ENCODE measurements at regions not wholly inside any gene's neighbourhood (a gene's known extent, or its start where the extent isn't known, plus 50 kb on each side); places are given as distances from the start of the nearest gene placed in this dataset.

DNA sequence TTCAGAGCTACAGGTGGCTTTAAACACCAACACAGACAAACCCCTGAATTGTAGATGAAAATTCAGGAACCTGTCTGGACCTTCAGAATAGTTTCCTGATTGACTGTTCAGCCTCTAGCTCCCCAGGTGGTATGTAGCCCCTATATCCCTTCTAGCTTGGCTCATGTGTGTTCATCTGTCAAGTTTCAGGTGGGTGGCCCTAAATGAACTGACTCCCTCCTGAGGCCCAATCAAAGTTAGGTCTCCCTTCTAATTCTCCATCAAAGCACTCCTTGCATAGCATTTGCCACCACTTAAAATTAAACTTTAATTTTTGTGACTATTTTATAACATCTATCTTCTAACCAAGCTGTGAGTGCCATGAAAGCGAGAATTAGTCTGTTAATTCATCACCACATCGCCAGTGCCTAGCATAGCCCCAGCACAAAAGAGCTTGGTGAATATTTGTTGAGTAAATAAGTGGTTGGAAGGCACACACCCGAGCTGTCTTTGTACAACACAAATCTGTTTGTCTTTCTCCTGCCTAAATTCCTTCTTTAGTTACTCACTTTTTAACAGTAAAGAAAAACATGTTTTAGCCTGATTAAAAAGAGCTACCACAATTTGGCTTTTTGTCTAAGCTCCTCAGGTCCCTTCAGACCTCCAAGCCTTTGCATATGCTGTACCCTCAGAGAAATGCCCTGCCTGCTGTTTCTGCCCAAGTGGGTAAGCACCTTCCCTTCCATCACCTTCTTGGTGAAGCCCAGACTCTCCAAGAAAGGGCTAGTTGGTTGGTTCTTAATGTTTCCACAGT lies 138.1 kb upstream of the HMHB1 start:
- no peak for DNase-seq
- H3K4me1 Mint-ChIP-seq (ENCODE audit: low read depth), result peaks cover 12% of the 10 kb centered on the region
- peaks cover 11% of the 10 kb centered on the region for H3K9me3 Mint-ChIP-seq
- H3K4me3 Mint-ChIP-seq, result no peak overlapping the region
- no peaks in the 10 kb centered on the region for H3K36me3 Mint-ChIP-seq (ENCODE audit: insufficient read depth)
- no peak for ATAC-seq
- peaks cover 2% of the 10 kb centered on the region for H3K27me3 Mint-ChIP-seq (ENCODE audit: low read depth)

- ATAC-seq (no peak), DNase-seq (no peak)
- Mint-ChIP-seq H3K36me3 (ENCODE audit: insufficient read depth) (no peaks in the 10 kb centered on the region), H3K4me3 (no peak overlapping the region), H3K27me3 (ENCODE audit: low read depth) (peaks cover 2% of the 10 kb centered on the region), H3K4me1 (ENCODE audit: low read depth) (peaks cover 1% of the 10 kb centered on the region), H3K9me3 (peaks cover 11% of the 10 kb centered on the region)
Observed at GRCh38 chr5:143672806-143673205, 139.2 kb upstream of the HMHB1 start.

DNA sequence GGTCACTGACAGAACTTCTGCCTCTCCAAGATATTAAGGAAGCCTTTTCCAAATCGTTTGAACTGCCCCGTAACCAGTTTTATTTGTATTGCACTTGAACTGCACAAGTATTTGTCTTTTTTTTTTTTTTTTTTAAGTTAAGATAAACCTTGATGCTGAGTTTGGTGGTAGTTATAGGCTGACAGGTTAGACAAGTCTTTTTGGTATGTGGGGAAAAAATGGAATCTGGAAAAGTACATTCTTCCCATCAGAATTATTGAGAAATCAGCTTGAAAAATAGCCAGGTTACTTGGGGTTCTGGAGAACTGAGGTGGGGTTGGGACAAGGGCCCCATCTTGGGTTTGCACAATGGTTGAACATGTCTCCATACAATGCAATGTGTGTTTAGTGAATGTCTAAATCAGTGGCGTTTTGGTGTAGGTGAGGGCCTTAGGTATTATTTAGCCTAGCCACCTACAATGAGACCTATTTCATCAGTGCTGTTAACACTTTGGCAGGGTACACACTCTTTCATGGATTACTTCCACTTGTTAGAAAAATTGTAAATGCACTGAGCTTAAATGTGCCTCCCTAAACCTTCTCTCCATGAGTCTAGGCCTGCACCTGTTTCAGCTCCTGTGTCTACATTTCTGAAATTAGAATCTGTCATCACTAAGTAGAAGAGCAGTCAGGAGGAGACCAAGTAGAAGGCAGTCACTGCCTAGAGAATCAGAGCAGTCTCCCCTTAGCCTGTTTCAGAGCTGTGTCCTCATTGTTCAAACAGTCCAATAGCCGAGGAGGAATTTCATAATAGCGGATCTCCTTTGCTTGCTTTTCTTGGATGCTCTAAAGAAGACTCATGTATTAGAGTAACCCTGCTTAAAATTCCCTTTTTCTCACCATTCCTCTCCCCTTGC lies 140.0 kb upstream of the HMHB1 start:
- Mint-ChIP-seq H3K9me3 (peaks cover 11% of the 10 kb centered on the region), H3K36me3 (ENCODE audit: insufficient read depth) (no peaks in the 10 kb centered on the region), H3K27me3 (ENCODE audit: low read depth) (peaks cover 2% of the 10 kb centered on the region), H3K4me3 (no peak overlapping the region), H3K4me1 (ENCODE audit: low read depth) (peaks cover 1% of the 10 kb centered on the region)
- ATAC-seq (no peak), DNase-seq (no peak)

DNA sequence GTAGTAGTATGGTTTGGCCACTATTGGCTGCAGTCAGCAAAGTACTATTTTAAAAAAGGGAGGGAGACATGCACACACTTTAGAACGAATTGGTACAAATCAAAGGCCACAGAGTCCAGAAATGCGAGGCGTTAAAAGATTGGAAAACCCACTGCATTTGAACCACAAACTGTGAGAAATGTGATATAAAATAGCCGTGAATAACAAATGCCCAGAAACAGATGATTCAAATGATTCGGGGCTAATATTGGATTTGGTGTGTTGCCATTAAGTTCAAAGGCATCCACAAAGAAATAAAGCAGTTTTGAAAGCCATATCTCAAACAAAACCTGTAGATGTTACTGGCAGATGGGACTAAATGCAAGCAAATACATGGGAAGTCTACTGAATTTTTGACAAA lies 140.9 kb upstream of the HMHB1 start:
- DNase-seq (no peak), ATAC-seq (no peak)
- Mint-ChIP-seq H3K27me3 (ENCODE audit: low read depth) (peaks cover 2% of the 10 kb centered on the region), H3K4me3 (no peak overlapping the region), H3K4me1 (ENCODE audit: low read depth) (no peaks in the 10 kb centered on the region), H3K36me3 (ENCODE audit: insufficient read depth) (no peaks in the 10 kb centered on the region), H3K9me3 (peaks cover 11% of the 10 kb centered on the region)

GRCh38 chr5:143665866-143666265 lies 146.1 kb upstream of the HMHB1 start:
- ATAC-seq, result no peak
- Mint-ChIP-seq H3K9me3 (peaks cover 10% of the 10 kb centered on the region), H3K36me3 (ENCODE audit: insufficient read depth) (no peaks in the 10 kb centered on the region), H3K4me1 (ENCODE audit: low read depth) (no peaks in the 10 kb centered on the region), H3K27me3 (ENCODE audit: low read depth) (no peaks in the 10 kb centered on the region), H3K4me3 (no peak overlapping the region)
- DNase-seq, result no peak

DNA sequence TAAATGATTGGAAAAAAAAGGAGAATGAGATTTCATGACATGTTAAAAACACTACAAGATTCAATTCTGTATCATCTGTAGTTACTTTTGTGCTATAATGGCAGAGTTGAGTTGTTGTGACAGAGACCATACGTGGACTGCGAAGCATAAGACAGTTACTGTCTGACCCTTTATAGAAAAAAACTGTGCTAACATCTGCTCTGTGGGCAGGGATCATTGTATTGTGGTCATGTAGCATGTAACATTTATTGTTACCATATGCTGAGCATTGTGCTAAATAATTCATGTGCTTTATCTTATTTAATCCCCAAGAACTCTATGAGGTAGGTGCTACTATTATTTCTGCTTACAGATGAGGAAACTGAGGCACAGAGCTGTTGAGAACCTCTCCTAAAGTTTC lies 147.3 kb upstream of the HMHB1 start:
- Mint-ChIP-seq H3K27me3 (ENCODE audit: low read depth) (no peaks in the 10 kb centered on the region), H3K4me1 (ENCODE audit: low read depth) (no peaks in the 10 kb centered on the region), H3K4me3 (no peak overlapping the region), H3K36me3 (ENCODE audit: insufficient read depth) (no peaks in the 10 kb centered on the region), H3K9me3 (no peaks in the 10 kb centered on the region)
- ATAC-seq (no peak), DNase-seq (no peak)

DNA sequence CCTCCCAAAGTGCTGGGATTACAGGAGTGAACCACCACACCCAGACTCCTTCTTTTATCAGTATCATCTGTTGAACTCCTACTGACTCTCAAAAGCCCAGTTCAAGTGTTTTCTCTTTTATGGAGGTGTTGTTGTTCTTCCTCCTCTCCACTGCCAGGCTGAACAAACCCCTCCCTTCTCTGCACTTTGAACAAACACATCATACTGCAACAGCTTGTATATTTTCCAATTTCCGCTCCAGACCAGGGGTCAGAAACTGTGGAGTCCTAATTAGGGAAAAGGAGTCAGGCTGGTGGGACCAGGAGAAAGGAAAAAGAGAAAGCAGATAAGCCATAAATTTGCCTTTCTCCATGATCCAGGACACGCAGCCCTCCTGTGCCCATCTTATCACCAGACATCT lies 148.1 kb upstream of the HMHB1 start:
- no peak overlapping the region for H3K4me3 Mint-ChIP-seq
- no peaks in the 10 kb centered on the region for H3K9me3 Mint-ChIP-seq
- ATAC-seq, result no peak
- H3K27me3 Mint-ChIP-seq (ENCODE audit: low read depth), result no peaks in the 10 kb centered on the region
- no peaks in the 10 kb centered on the region for H3K36me3 Mint-ChIP-seq (ENCODE audit: insufficient read depth)
- DNase-seq, result no peak
- no peaks in the 10 kb centered on the region for H3K4me1 Mint-ChIP-seq (ENCODE audit: low read depth)

DNA sequence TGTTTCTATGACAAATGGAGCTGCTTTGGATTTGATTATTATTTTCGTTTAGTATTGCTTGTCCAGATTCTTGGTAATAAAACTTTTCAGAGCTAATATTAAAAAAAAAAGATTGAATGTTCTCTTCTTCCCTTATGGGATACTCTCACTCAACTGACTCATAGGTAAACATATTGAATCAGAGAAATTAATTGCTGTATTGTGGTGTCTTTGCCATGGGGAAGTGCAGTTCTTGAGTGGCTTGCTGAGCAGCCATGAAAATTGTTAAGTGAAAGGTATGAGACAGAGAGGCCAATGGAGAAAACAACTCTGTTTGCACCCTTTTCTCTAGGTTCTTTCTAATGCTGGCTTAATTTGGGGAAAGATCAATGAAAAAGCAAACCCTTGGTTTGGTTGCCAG lies 149.9 kb upstream of the HMHB1 start:
- no peak for DNase-seq
- H3K27me3 Mint-ChIP-seq (ENCODE audit: low read depth), result peaks cover 2% of the 10 kb centered on the region

DNA sequence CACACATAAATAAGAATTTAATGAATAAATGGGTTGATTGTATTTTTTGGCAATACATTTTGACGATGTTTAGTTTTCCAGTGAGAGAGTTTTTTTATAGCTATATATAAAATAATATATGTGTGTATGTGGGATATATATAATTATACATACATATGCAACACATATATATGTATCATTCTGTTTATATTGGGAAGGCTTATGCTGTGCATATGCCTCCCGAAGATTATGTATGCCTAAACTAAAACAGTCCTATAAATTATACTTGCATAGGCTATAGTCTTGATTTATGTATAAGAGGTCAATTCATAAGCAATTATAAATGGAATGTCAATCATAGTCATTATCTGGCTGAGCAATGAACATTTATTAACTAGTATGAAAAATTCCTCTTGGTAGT lies 151.3 kb upstream of the HMHB1 start:
- H3K9me3 Mint-ChIP-seq, result no peaks in the 10 kb centered on the region
- ATAC-seq (no peak), DNase-seq (no peak)
- no peak overlapping the region for H3K4me3 Mint-ChIP-seq
- H3K4me1 Mint-ChIP-seq (ENCODE audit: low read depth), result no peaks in the 10 kb centered on the region
- peaks cover 2% of the 10 kb centered on the region for H3K27me3 Mint-ChIP-seq (ENCODE audit: low read depth)
- H3K36me3 Mint-ChIP-seq (ENCODE audit: insufficient read depth), result no peaks in the 10 kb centered on the region

More for the DNA sequence above, 149.9 kb upstream of the HMHB1 start:
- no peaks in the 10 kb centered on the region for H3K36me3 Mint-ChIP-seq (ENCODE audit: insufficient read depth)
- H3K9me3 Mint-ChIP-seq, result no peaks in the 10 kb centered on the region
- no peaks in the 10 kb centered on the region for H3K4me1 Mint-ChIP-seq (ENCODE audit: low read depth)
- no peak overlapping the region for H3K4me3 Mint-ChIP-seq
- ATAC-seq, result no peak

DNA sequence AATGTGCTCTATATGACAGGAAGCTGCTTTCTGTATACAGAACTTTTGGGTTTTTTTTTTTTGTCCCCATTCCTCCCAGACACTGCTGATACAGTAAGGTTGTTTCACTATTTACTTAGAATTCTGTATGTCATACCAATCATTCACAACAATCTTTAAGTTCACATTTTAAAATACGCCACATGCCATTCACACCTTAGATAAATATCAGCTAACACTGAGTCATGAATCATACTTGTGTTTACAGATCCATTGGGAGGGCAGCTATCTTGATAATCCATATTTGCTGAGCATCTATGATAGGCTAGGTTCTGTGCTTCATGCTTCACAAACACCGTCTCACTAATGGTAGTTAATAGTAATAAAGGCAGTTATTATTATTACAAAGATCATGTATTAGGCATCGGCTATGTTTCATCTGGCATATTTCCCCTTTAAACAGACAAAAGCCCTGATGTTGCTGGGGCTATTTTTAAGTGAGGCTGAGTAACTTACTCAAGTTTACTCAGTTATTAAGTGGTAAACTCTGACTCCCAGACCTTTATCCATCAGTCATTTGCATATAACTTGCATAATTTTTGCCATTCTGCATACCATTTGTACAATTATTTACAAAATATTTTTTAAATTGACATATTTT lies 152.2 kb upstream of the HMHB1 start:
- Mint-ChIP-seq H3K4me1 (ENCODE audit: low read depth) (no peaks in the 10 kb centered on the region), H3K36me3 (ENCODE audit: insufficient read depth) (no peaks in the 10 kb centered on the region), H3K4me3 (no peak overlapping the region), H3K9me3 (no peaks in the 10 kb centered on the region), H3K27me3 (ENCODE audit: low read depth) (peaks cover 2% of the 10 kb centered on the region)
- no peak for ATAC-seq
- no peak for DNase-seq

DNA sequence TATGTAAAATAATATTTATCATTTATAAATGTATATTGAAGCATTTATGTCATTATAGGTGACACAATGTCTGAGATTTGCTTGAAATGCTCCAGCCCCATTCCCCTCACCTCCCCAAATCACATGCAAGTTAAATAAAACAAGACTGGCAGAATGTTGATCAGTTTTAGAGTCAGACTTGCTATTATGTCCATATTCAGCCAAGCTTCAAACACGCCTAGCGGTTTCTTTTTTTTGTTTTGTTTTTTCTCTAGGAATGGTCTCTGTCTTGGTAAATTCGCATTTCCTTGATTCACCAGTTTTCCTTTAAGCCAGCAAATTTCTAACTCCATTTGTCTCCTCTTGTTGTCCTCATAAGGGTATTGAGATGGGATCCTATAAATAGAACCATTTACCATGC lies 153.0 kb upstream of the HMHB1 start:
- no peak for ATAC-seq
- H3K4me3 Mint-ChIP-seq, result no peak overlapping the region

GRCh38 chr5:143657647-143658285 lies 154.2 kb upstream of the HMHB1 start:
- DNase-seq, result no peak
- Mint-ChIP-seq H3K27me3 (ENCODE audit: low read depth) (peaks cover 2% of the 10 kb centered on the region), H3K4me1 (ENCODE audit: low read depth) (no peaks in the 10 kb centered on the region), H3K4me3 (no peak overlapping the region), H3K9me3 (no peaks in the 10 kb centered on the region), H3K36me3 (ENCODE audit: insufficient read depth) (no peaks in the 10 kb centered on the region)
- ATAC-seq, result no peak

More for the DNA sequence above, 153.0 kb upstream of the HMHB1 start:
- Mint-ChIP-seq H3K4me1 (ENCODE audit: low read depth) (no peaks in the 10 kb centered on the region), H3K36me3 (ENCODE audit: insufficient read depth) (no peaks in the 10 kb centered on the region), H3K9me3 (no peaks in the 10 kb centered on the region), H3K27me3 (ENCODE audit: low read depth) (peaks cover 2% of the 10 kb centered on the region)
- no peak for DNase-seq

DNA sequence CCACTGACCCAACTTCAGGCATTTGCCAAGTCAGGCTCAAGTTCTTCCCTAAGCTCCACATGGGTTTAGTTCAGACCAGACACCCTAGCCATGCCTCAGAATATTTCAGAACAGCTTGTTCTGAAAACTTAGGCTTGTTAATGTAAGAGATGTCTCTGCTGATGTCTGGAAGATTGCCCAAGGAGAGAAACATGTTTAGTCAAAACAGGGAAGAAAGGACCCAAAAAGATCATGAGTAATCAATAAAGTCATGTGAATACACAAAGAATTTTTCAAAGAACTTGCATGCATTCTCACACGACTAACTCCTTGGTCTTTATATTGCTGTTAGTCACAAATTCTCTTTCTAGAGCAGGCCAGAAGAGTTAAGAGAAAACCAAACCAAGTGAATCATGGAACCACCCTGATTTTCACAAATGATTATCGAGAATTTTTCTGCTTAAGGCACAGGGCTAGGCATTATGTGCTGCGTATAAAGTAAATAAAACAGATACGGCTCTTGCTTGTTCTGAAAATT lies 158.1 kb upstream of the HMHB1 start:
- H3K27me3 Mint-ChIP-seq (ENCODE audit: low read depth), result peaks cover 2% of the 10 kb centered on the region
- no peaks in the 10 kb centered on the region for H3K9me3 Mint-ChIP-seq
- peaks cover 8% of the 10 kb centered on the region for H3K4me1 Mint-ChIP-seq (ENCODE audit: low read depth)
- no peaks in the 10 kb centered on the region for H3K36me3 Mint-ChIP-seq (ENCODE audit: insufficient read depth)
- ATAC-seq (peak; percentile 36 to 45), DNase-seq (no peak)
- no peak overlapping the region for H3K4me3 Mint-ChIP-seq

- DNase-seq, result no peak
- H3K4me1 Mint-ChIP-seq (ENCODE audit: low read depth), result peaks cover 8% of the 10 kb centered on the region
- no peaks in the 10 kb centered on the region for H3K36me3 Mint-ChIP-seq (ENCODE audit: insufficient read depth)
- no peaks in the 10 kb centered on the region for H3K9me3 Mint-ChIP-seq
- peaks cover 2% of the 10 kb centered on the region for H3K27me3 Mint-ChIP-seq (ENCODE audit: low read depth)
- no peak overlapping the region for H3K4me3 Mint-ChIP-seq
- peak; percentile 73 to 79 for ATAC-seq
Observed at GRCh38 chr5:143653256-143653655, 158.7 kb upstream of the HMHB1 start.
